B cell (primary cell): ENCODE measurements at regions not wholly inside any gene's neighbourhood (a gene's known extent, or its start where the extent isn't known, plus 50 kb on each side); places are given as distances from the start of the nearest gene placed in this dataset.

Source experiments
- ATAC-seq: fragments of 200-7000 bp; cut with Tn5 transposase; one replicate; pipeline ENCODE4 v1.10.0; 2021; ENCODE audit warnings: low read depth, mild to moderate bottlenecking, moderate number of reproducible peaks, moderate library complexity
- CTCF ChIA-PET: fragments of 350-600 bp; sonication (Branson Sonifier 250); formaldehyde crosslinking; loops from one replicate; lab custom pipeline; 2021; ENCODE audit warnings: antibody characterized with exemption, inconsistent platforms; lab: Charles Lee
- POLR2A ChIA-PET: fragments of 350-600 bp; sonication (Branson Sonifier 250); formaldehyde crosslinking; loops from one replicate; lab custom pipeline; 2021; ENCODE audit warnings: antibody characterized with exemption; lab: Charles Lee
- DNase-seq: peaks from one replicate; pipeline ENCODE4 v3.0.0; 2013
- H2AFZ ChIP-seq: 2 replicates; pipeline ENCODE4 v1.6.1; 2012; ENCODE audit warnings: mild to moderate bottlenecking, low read depth, low read length; ENCODE audit not compliant: insufficient read depth, poor library complexity, severe bottlenecking
- H3K27ac ChIP-seq, 2 donors: 1 replicate in 1 of 2; 2 replicates in 1 of 2; pipeline ENCODE4 v1.5.1; 2012 to 2013; ENCODE audit warnings: low read length in 2 of 2, mild to moderate bottlenecking in 2 of 2, moderate library complexity in 1 of 2
- H3K27me3 ChIP-seq, 4 experiments: fragments of 200-600 bp in 1 of 4; sonication (generic) in 1 of 4; replicated peaks in 1 of 4; 1 replicate in 2 of 4; 2 replicates in 2 of 4; pipeline versions ENCODE4 v1.6.1 to v1.7.0; 2013 to 2016; ENCODE audit warnings: low read length in 3 of 4, mild to moderate bottlenecking in 2 of 4, mixed read lengths in 1 of 4, moderate library complexity in 1 of 4; ENCODE audit not compliant: insufficient read depth in 4 of 4, control insufficient read depth in 3 of 4; ENCODE audit errors: control extremely low read depth in 1 of 4
- H3K36me3 ChIP-seq, 2 experiments: replicated peaks in 1 of 2; 1 replicate in 1 of 2; 2 replicates in 1 of 2; pipeline versions ENCODE4 v1.6.1 to v1.7.1; 2013; ENCODE audit warnings: low read length in 1 of 2; ENCODE audit not compliant: insufficient read depth in 2 of 2, control insufficient read depth in 1 of 2; ENCODE audit errors: control extremely low read depth in 1 of 2, extremely low read depth in 1 of 2
- H3K4me1 ChIP-seq, 2 donors: fragments of 200-600 bp in 1 of 2; sonication (generic) in 1 of 2; 1 replicate in 1 of 2; 2 replicates in 1 of 2; pipeline versions ENCODE4 v1.5.1 to v1.6.1; 2013 to 2017; ENCODE audit warnings: low read length in 2 of 2; ENCODE audit not compliant: control insufficient read depth in 2 of 2, insufficient read depth in 2 of 2
- H3K4me2 ChIP-seq: replicated peaks from 2 replicates; pipeline ENCODE3; 2012; ENCODE audit warnings: mild to moderate bottlenecking, low read depth, low read length; ENCODE audit not compliant: poor library complexity, severe bottlenecking
- H3K4me3 ChIP-seq, 5 experiments: fragments of 200-600 bp in 1 of 5; sonication (generic) in 1 of 5; 1 replicate in 3 of 5; 2 replicates in 2 of 5; pipeline versions ENCODE4 v1.5.1 to v1.7.0; 2011 to 2016; ENCODE audit warnings: low read length in 4 of 5, mild to moderate bottlenecking in 4 of 5, low read depth in 2 of 5, control low read depth in 1 of 5, moderate library complexity in 1 of 5; ENCODE audit not compliant: insufficient read depth in 1 of 5; ENCODE audit errors: control extremely low read depth in 1 of 5, extremely low read depth in 1 of 5
- H3K79me2 ChIP-seq: fragments of 200-600 bp; sonication (generic); one replicate; pipeline ENCODE4 v1.6.0; 2016; ENCODE audit warnings: low read length; ENCODE audit not compliant: control insufficient read depth, insufficient read depth
- H3K9ac ChIP-seq: fragments of 200-600 bp; sonication (generic); 2 replicates; pipeline ENCODE4 v1.6.1; 2017; ENCODE audit warnings: mild to moderate bottlenecking, low read length, moderate library complexity
- H3K9me3 ChIP-seq, 3 donors: one replicate each; pipeline versions ENCODE4 v1.6.1 to v1.7.1; 2013; ENCODE audit warnings: low read length in 2 of 3; ENCODE audit not compliant: control insufficient read depth in 2 of 3, insufficient read depth in 1 of 3; ENCODE audit errors: control extremely low read depth in 1 of 3
- H4K20me1 ChIP-seq: 2 replicates; pipeline ENCODE4 v1.6.0; 2012; ENCODE audit warnings: mild to moderate bottlenecking, low read length; ENCODE audit not compliant: insufficient read depth, control insufficient read depth, poor library complexity, severe bottlenecking
- H3K27ac Mint-ChIP-seq: one replicate; pipeline ENCODE4 v1.8.0; 2021; ENCODE audit warnings: mixed read lengths
- H3K27me3 Mint-ChIP-seq: one replicate; pipeline ENCODE4 v1.8.0; 2021; ENCODE audit warnings: mixed read lengths
- H3K4me1 Mint-ChIP-seq: one replicate; pipeline ENCODE4 v1.8.0; 2021; ENCODE audit warnings: mixed read lengths
- H3K4me3 Mint-ChIP-seq: one replicate; pipeline ENCODE4 v1.8.0; 2021; ENCODE audit warnings: mixed read lengths
- H3K9me3 Mint-ChIP-seq: one replicate; pipeline ENCODE4 v1.8.0; 2022; ENCODE audit warnings: mixed read lengths; ENCODE audit not compliant: insufficient read depth
- EZH2 ChIP-seq: IDR thresholded peaks from 2 replicates; pipeline ENCODE4 v1.6.1; 2012; ENCODE audit warnings: borderline replicate concordance, low read depth, mild to moderate bottlenecking, moderate library complexity, low read length; ENCODE audit not compliant: insufficient read depth, poor library complexity, severe bottlenecking
- WGBS: methylation state at CpG from one replicate; pipeline ENCODE4 v1.1.5; 2013; ENCODE audit warnings: missing lambda C conversion rate; ENCODE audit not compliant: insufficient coverage; 5-methylcytosine and 5-hydroxymethylcytosine counted together
- intact Hi-C: fragments of 100-400 bp; cut with micrococcal nuclease; formaldehyde crosslinking; loops from one replicate; pipeline ENCODE4 v1.10.0; 2022
- TF ChIP-seq, protein P1 (sequence below): fragments of 200-600 bp; IDR thresholded peaks from one replicate; pipeline ENCODE4 v1.8.0; 2022; ENCODE audit warnings: antibody characterized with exemption, mild to moderate bottlenecking

DNA sequence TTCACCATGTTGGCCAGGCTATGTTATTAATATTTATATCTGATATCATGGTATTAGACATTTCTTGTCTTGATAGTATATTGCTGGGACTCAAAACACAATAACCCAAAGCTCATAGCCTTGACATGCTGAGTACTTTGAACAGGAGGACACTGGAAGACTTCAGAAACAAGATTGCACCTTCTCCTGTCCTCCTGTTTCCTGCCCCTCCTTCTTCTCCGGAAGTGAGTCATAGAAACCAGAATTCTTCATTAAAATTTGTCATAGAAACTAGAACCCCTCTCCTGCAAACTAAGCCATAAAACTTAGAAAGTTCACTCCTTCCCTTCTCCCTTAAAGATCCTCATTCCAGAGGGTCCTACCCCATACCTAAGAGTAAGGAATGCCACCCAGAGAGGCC, 400.2 kb downstream of the SLITRK5 start:
- H3K79me2 ChIP-seq: no peaks in the 10 kb centered on the region
- Mint-ChIP-seq H3K9me3 (no peaks in the 10 kb centered on the region), H3K27me3 (no peaks in the 10 kb centered on the region), H3K4me3 (no peak overlapping the region), H3K27ac (no peak overlapping the region), H3K4me1 (no peaks in the 10 kb centered on the region)
- no peaks in the 10 kb centered on the region for H3K27me3 ChIP-seq
- intact Hi-C loops: no loop called here
- DNase-seq (no peak), ATAC-seq (no peak)
- POLR2A ChIA-PET: no interaction called here
- no peaks in the 10 kb centered on the region for H3K9me3 ChIP-seq
- no peaks in the 10 kb centered on the region for H4K20me1 ChIP-seq
- WGBS: 60% methylated on average over 1 of the region's 1 CpG
- no peak overlapping the region for H3K4me3 ChIP-seq
- H3K9ac ChIP-seq: no peak overlapping the region
- no peak overlapping the region for H3K27ac ChIP-seq
- H3K4me2 ChIP-seq: no peak overlapping the region
- no peaks in the 10 kb centered on the region for H3K4me1 ChIP-seq
- H3K36me3 ChIP-seq: no peaks in the 10 kb centered on the region
- CTCF ChIA-PET: no interaction called here
- no peak for TF ChIP-seq EZH2
- TF ChIP-seq, protein P1, sequence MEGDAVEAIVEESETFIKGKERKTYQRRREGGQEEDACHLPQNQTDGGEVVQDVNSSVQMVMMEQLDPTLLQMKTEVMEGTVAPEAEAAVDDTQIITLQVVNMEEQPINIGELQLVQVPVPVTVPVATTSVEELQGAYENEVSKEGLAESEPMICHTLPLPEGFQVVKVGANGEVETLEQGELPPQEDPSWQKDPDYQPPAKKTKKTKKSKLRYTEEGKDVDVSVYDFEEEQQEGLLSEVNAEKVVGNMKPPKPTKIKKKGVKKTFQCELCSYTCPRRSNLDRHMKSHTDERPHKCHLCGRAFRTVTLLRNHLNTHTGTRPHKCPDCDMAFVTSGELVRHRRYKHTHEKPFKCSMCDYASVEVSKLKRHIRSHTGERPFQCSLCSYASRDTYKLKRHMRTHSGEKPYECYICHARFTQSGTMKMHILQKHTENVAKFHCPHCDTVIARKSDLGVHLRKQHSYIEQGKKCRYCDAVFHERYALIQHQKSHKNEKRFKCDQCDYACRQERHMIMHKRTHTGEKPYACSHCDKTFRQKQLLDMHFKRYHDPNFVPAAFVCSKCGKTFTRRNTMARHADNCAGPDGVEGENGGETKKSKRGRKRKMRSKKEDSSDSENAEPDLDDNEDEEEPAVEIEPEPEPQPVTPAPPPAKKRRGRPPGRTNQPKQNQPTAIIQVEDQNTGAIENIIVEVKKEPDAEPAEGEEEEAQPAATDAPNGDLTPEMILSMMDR: no peak
- no peak overlapping the region for H2AFZ ChIP-seq

DNA sequence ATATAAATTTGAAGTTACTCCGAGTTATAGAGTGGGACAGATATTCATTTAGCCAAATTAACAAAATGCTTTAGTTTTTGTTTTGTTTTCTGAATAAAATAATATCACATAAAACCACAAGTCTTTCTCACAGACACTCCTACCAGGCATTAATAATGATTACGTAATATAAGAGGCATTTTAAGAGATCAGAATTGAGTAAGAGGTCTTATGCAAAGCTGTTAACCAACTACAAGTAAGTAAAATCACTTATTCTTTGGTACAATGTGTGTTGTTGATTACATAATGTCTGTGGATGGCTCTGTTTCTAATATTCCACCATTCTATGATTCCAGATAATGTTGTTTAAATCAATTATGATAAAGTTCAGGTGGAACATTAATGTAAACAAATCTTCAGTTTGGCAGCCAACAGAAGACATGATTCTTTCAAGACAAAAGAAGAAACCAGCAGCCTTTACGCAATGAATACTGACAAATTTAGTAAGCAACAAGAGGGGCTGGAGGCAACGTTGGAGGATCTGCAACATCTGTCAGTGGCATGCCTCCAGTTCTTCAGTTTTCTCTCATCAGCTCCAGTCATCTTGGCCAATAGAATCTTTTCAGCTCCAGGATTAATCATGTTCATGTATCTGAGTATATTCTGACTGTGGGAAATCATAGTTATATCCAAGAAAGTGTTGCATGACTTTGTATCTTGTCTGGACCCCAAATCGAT, 403.8 kb downstream of the SLITRK5 start:
- no peaks in the 10 kb centered on the region for H3K36me3 ChIP-seq
- H3K79me2 ChIP-seq: no peaks in the 10 kb centered on the region
- no peaks in the 10 kb centered on the region for H3K27me3 ChIP-seq
- no peak overlapping the region for H2AFZ ChIP-seq
- H3K9me3 Mint-ChIP-seq: no peaks in the 10 kb centered on the region
- 97% methylated on average over 3 of the region's 5 CpGs for WGBS
- no peak overlapping the region for H3K4me2 ChIP-seq
- H3K4me1 Mint-ChIP-seq: no peaks in the 10 kb centered on the region
- H3K27me3 Mint-ChIP-seq: no peaks in the 10 kb centered on the region
- H3K4me1 ChIP-seq: no peaks in the 10 kb centered on the region
- intact Hi-C loops: no loop called here
- ChIA-PET POLR2A (no interaction called here), CTCF (no interaction called here)
- no peak overlapping the region for H3K4me3 ChIP-seq
- H3K27ac ChIP-seq: no peak overlapping the region
- TF ChIP-seq, protein P1: no peak
- TF ChIP-seq EZH2: no peak
- ATAC-seq (no peak), DNase-seq (no peak)
- no peaks in the 10 kb centered on the region for H4K20me1 ChIP-seq
- H3K4me3 Mint-ChIP-seq: no peak overlapping the region
- H3K27ac Mint-ChIP-seq: no peak overlapping the region
- H3K9ac ChIP-seq: no peak overlapping the region
- no peaks in the 10 kb centered on the region for H3K9me3 ChIP-seq
